Thymus (tissue), 11 donors: ENCODE measurements at regions not wholly inside any gene's neighbourhood (a gene's known extent, or its start where the extent isn't known, plus 50 kb on each side); places are given as distances from the start of the nearest gene placed in this dataset.

ENCODE experiments used
- DNase-seq, 9 donors: peaks; one replicate each; pipeline ENCODE4 v3.0.0-alpha.2; 2013; ENCODE audit warnings: low spot score in 9 of 9, low read depth in 6 of 9, missing footprints in 1 of 9
- H3K27ac ChIP-seq, 2 donors: one replicate each; pipeline ENCODE4 v1.5.1; 2013; ENCODE audit warnings: control low read depth in 1 of 2, low read depth in 1 of 2, low read length in 1 of 2, mild to moderate bottlenecking in 1 of 2, moderate library complexity in 1 of 2
- H3K27me3 ChIP-seq, 2 donors: one replicate each; pipeline ENCODE4 v1.5.1; 2013; ENCODE audit warnings: low read length in 1 of 2; ENCODE audit not compliant: control insufficient read depth in 2 of 2, insufficient read depth in 1 of 2
- H3K36me3 ChIP-seq, 2 donors: one replicate each; pipeline ENCODE4 v1.5.1; 2013; ENCODE audit warnings: low read length in 1 of 2, mild to moderate bottlenecking in 1 of 2, moderate library complexity in 1 of 2; ENCODE audit not compliant: control insufficient read depth in 2 of 2, insufficient read depth in 2 of 2
- H3K4me1 ChIP-seq, 2 donors: one replicate each; pipeline ENCODE4 v1.5.1; 2013; ENCODE audit warnings: low read length in 2 of 2; ENCODE audit not compliant: control insufficient read depth in 2 of 2, insufficient read depth in 2 of 2
- H3K4me3 ChIP-seq, 2 donors: one replicate each; pipeline ENCODE4 v1.5.1; 2013; ENCODE audit warnings: low read length in 2 of 2, control low read depth in 1 of 2, mild to moderate bottlenecking in 1 of 2
- H3K9me3 ChIP-seq, 2 donors: one replicate each; pipeline ENCODE4 v1.5.1; 2013; ENCODE audit warnings: low read length in 1 of 2, mild to moderate bottlenecking in 1 of 2; ENCODE audit not compliant: control insufficient read depth in 2 of 2, insufficient read depth in 1 of 2
- WGBS: extraction: QIAGEN DNeasy Blood & Tissue Kit; methylation state at CpG from one replicate; pipeline ENCODE4 v1.1.7; 2013; 5-methylcytosine and 5-hydroxymethylcytosine counted together
- donor health status: healthy.

DNA sequence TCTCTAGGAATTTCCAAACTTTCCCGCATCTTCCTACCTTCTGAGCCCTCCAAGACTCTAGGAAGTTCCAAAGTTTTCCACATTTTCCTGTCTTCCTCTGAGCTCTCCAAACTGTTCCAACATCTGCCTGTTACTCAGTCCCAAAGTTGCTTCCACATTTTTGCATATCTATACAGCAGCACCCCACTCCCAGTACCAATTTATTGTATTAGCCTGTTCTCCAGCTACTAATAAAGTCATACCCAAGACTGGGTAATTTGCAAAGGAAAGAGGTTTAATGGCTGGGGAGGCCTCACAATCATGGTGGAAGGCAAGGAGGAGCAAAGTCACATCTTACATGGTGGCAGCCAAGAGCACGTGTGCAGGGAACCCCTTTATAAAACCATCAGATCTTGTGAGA is 82.9 kb upstream of the DSCAM start:
- H3K27me3 ChIP-seq: no peaks in the 10 kb centered on the region
- no peaks in the 10 kb centered on the region for H3K9me3 ChIP-seq
- H3K4me3 ChIP-seq: no peak overlapping the region
- 94% methylated on average over 2 of the region's 2 CpGs for WGBS
- no peak overlapping the region for H3K27ac ChIP-seq
- no peak for DNase-seq
- H3K36me3 ChIP-seq: no peaks in the 10 kb centered on the region
- H3K4me1 ChIP-seq: no peaks in the 10 kb centered on the region

DNA sequence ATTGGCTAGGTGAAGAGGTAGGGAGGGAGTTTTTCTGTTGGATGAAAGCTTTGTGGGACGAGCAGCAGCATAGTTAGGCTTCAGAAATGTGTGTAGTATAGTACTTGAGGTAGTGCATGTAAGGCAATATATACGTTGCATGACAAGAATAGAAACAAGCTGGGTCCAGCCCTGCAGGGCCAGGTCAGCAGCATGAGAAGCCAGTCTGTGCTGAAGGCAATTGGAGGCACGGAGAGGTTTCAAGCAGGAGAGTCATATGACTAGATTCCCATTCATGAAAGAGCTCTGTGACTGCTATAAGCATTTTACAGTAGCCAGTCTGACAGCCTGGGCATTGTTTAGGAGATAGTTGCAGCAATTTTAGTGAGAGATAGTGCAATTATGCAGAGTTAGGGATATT is 84.2 kb upstream of the DSCAM start:
- H3K27me3 ChIP-seq: no peaks in the 10 kb centered on the region
- 81% methylated on average over 3 of the region's 3 CpGs for WGBS

DNA sequence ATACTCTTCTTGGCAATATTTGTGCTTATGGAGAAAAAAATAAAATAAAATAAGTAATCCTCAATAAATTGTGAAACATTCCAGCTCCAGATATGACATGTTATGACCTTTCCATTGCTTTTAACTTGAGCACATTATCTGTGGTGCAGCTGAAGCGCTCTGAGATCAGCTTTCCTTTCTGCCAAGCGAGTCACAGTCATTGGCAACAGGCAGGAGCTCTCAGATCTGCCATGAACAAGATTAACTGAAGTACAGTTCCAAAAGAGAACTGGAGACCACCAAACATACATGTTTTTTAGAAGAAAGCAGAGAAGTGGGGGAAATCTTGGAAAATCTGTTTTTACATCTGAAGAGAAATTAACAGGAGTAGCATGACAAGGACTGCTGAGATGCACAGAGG is 89.2 kb upstream of the DSCAM start:
- no peaks in the 10 kb centered on the region for H3K9me3 ChIP-seq
- H3K4me3 ChIP-seq: no peak overlapping the region
- 92% methylated on average over 2 of the region's 2 CpGs for WGBS
- H3K36me3 ChIP-seq: no peaks in the 10 kb centered on the region
- no peak for DNase-seq
- H3K4me1 ChIP-seq: no peaks in the 10 kb centered on the region
- H3K27me3 ChIP-seq: no peaks in the 10 kb centered on the region
- H3K27ac ChIP-seq: no peak overlapping the region

More for the DNA sequence above, 84.2 kb upstream of the DSCAM start:
- no peaks in the 10 kb centered on the region for H3K36me3 ChIP-seq
- no peak for DNase-seq
- no peak overlapping the region for H3K4me3 ChIP-seq
- H3K4me1 ChIP-seq: no peaks in the 10 kb centered on the region
- H3K9me3 ChIP-seq: no peaks in the 10 kb centered on the region
- no peak overlapping the region for H3K27ac ChIP-seq

DNA sequence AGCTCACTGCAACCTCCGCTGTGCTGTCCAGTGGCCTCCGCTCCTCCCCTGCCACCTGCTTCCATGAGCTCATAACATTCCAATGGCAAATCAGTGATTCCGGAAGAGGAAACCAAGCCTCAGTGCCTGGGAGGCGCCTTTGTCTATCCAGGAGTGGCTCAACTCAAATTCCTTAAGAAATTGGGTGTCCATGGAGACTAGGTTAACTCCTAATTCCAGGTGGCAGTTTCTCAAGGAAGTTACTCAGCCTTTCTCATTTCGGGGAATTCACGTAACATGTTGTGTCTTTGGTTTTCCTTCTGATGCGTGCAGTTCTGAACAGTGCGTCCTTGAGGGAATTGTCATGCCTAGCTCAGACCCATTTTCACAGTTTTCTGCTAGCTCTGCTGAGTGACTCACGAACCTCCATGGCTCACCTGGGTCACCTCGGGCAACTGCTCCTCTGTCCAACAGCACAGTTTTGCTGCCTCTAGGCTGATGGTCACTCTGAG is 89.9 kb upstream of the DSCAM start:
- no peak for DNase-seq
- 94% methylated on average over 10 of the region's 10 CpGs for WGBS
- Histone ChIP-seq H3K4me1 (no peaks in the 10 kb centered on the region), H3K4me3 (no peak overlapping the region), H3K9me3 (no peaks in the 10 kb centered on the region), H3K36me3 (no peaks in the 10 kb centered on the region), H3K27me3 (no peaks in the 10 kb centered on the region), H3K27ac (no peak overlapping the region)

DNA sequence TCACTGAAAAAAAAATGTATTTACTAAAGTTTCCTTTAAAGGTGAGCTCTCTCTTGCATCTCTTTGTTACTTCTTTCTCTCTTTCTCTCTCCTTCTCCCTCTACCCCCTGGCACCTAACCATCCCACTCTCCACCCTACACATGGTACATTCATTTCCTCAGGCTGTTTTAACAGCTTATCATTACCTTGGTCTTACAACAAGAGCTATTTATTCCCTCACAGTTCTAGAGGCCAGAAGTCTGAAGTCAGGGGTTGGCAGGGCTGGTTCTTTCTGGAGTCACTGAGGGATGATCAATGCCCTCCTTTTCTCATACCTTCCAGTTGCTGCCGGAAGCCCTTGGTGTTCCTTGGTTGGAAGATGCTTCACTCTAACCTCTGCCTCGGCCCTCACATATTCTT is 91.1 kb upstream of the DSCAM start:
- Histone ChIP-seq H3K4me1 (no peaks in the 10 kb centered on the region), H3K27ac (no peak overlapping the region), H3K27me3 (no peaks in the 10 kb centered on the region), H3K4me3 (no peak overlapping the region), H3K9me3 (no peaks in the 10 kb centered on the region), H3K36me3 (no peaks in the 10 kb centered on the region)
- DNase-seq: no peak
- WGBS: 91% methylated on average over 2 of the region's 2 CpGs

DNA sequence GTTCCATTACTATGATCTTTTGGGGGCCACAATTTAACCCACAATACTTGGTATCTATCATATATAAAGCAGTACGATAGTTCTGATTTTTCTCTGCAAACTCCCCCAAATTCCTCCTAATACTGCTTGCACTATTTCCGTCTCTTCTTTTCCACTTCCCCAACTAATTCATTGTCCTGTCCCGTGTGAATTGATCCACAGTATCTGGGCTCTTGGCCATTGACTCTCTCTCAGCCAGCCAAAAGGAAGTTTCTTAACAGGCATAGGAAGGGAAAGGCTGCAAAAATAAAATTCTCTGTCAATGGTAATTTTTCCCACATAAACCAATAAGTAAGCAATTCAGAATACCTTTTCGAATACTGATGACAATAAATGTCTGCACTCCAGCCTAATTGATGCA is 91.7 kb upstream of the DSCAM start:
- no peaks in the 10 kb centered on the region for H3K27me3 ChIP-seq
- H3K36me3 ChIP-seq: no peaks in the 10 kb centered on the region
- no peak for DNase-seq
- 85% methylated on average over 4 of the region's 4 CpGs for WGBS
- no peaks in the 10 kb centered on the region for H3K9me3 ChIP-seq
- no peak overlapping the region for H3K4me3 ChIP-seq
- H3K27ac ChIP-seq: no peak overlapping the region
- no peaks in the 10 kb centered on the region for H3K4me1 ChIP-seq

DNA sequence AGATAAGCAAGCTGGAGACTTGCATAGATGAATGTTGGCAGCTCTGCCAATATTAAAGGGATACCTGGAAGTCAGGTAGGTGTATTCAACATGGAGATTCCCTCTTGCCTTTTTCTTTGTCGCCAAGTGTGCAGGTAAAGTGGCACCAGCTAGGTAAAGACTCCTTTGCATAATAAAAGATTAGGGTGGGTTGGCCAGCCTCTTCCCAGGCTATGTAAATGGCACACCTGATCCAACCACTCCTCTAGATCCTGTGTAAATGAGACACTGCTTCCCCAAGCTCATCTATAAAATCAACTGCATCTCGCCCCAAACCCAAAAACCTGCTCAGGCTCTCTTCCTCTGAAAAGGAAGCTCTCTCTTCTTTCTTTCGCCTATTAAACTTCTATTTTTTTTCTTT is 100.8 kb upstream of the DSCAM start:
- no peaks in the 10 kb centered on the region for H3K36me3 ChIP-seq
- no peak overlapping the region for H3K4me3 ChIP-seq
- no peaks in the 10 kb centered on the region for H3K4me1 ChIP-seq
- H3K9me3 ChIP-seq: no peaks in the 10 kb centered on the region
- H3K27me3 ChIP-seq: no peaks in the 10 kb centered on the region
- no peak for DNase-seq
- H3K27ac ChIP-seq: no peak overlapping the region
- 94% methylated on average over 3 of the region's 3 CpGs for WGBS

DNA sequence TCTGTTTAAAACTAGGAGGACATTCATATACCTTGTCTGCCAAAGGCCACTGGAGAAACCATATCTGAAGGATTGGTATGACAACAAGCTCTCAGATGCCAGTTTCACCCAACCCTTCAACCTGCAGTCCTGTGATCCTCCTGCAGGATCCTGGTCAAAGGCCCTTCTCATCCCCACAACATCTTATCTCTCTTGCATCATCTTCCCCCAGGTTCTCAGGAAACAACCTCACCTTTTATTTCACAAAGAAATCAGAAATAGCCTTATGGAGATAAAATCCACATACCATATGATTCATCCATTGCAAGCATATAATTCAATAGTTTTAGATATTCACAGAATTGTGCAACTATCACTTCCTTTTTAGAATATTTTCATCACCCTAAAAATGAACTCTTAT is 104.0 kb upstream of the DSCAM start:
- no peak for DNase-seq
- H3K4me1 ChIP-seq: no peaks in the 10 kb centered on the region
- no peaks in the 10 kb centered on the region for H3K9me3 ChIP-seq
- H3K27me3 ChIP-seq: no peaks in the 10 kb centered on the region
- no peak overlapping the region for H3K4me3 ChIP-seq
- H3K27ac ChIP-seq: no peak overlapping the region
- no peaks in the 10 kb centered on the region for H3K36me3 ChIP-seq

DNA sequence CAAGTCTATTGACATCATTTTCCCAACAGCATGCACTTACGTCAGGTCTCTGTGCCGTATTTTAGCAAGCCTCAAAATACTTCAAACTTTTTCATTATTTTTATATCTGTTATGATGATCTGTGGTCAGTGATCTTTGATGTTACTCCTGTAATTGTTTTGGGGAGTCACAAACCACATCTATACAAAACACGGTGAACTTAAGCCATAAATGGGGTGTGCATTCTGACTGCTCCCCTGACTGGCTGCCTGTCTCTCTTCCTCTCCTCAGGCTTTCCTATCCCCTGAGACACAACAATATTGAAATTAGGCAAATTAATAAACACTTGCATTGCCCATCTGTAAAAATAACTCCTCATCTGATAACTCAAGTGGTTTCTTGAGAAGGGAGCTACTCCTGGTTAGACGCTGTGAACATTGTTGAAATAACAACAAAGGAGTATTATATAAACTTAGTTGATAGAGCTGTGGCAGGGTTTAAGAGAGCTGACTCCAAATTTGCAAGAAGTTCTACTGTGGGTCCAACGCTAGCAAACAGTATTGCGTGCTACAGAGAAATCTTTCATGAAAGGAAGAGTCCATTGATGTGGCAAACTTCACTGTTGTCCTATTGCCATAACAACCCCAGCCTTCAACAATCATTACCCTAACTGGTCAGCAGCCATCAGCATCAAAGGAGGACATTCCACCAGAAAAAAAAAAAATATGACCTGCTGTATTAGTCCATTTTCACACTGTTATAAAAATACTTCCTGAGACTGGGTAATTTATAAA is 105.8 kb upstream of the DSCAM start:
- Histone ChIP-seq H3K4me1 (no peaks in the 10 kb centered on the region), H3K36me3 (no peaks in the 10 kb centered on the region), H3K27ac (no peak overlapping the region), H3K27me3 (no peaks in the 10 kb centered on the region), H3K4me3 (no peak overlapping the region), H3K9me3 (no peaks in the 10 kb centered on the region)
- 97% methylated on average over 6 of the region's 6 CpGs for WGBS
- DNase-seq: no peak
